NB4 (cell line): ENCODE measurements at regions not wholly inside any gene's neighbourhood (a gene's known extent, or its start where the extent isn't known, plus 50 kb on each side); places are given as distances from the start of the nearest gene placed in this dataset.

Experiments
- MAX ChIP-seq: IDR thresholded peaks from 2 replicates; pipeline ENCODE4 v1.6.1; 2011; ENCODE audit warnings: low read depth, low read length
- MYC ChIP-seq: IDR thresholded peaks from 2 replicates; pipeline ENCODE4 v1.6.1; 2011; ENCODE audit warnings: low read depth, low read length
- POLR2A ChIP-seq: IDR thresholded peaks from 2 replicates; pipeline ENCODE4 v1.6.1; 2011; ENCODE audit warnings: mild to moderate bottlenecking; ENCODE audit not compliant: insufficient read length; ENCODE audit errors: extremely low read depth
- TF ChIP-seq, protein P1 (sequence below): IDR thresholded peaks from one replicate; pipeline ENCODE4 v1.5.1; 2012; ENCODE audit warnings: low read depth, low read length

- TF ChIP-seq, protein P1, sequence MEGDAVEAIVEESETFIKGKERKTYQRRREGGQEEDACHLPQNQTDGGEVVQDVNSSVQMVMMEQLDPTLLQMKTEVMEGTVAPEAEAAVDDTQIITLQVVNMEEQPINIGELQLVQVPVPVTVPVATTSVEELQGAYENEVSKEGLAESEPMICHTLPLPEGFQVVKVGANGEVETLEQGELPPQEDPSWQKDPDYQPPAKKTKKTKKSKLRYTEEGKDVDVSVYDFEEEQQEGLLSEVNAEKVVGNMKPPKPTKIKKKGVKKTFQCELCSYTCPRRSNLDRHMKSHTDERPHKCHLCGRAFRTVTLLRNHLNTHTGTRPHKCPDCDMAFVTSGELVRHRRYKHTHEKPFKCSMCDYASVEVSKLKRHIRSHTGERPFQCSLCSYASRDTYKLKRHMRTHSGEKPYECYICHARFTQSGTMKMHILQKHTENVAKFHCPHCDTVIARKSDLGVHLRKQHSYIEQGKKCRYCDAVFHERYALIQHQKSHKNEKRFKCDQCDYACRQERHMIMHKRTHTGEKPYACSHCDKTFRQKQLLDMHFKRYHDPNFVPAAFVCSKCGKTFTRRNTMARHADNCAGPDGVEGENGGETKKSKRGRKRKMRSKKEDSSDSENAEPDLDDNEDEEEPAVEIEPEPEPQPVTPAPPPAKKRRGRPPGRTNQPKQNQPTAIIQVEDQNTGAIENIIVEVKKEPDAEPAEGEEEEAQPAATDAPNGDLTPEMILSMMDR: no peak
- TF ChIP-seq POLR2A (no peak), MYC (no peak), MAX (no peak)
Measured at GRCh38 chr21:17214801-17215200, 298.0 kb upstream of the CXADR start.
